Stimulated activated memory B cell treated with anti-CD40 and anti-IgM and Interleukin-4, amounts not matched to agents 10 μg/mL and 1 μg/mL and 100 μg/mL, for 72 hours (primary cell): ENCODE measurements at regions not wholly inside any gene's neighbourhood (a gene's known extent, or its start where the extent isn't known, plus 50 kb on each side); places are given as distances from the start of the nearest gene placed in this dataset.
A peak's percentile ranks its signal among the peaks of the same experiment; 100 is the strongest.
"Not testable (repeated sequence)": the region's sequence is repeated elsewhere in the genome, so short reads cannot be mapped to it uniquely, and the experiment has no call there.

Source experiments
- ATAC-seq: fragments of 150-1000 bp; cut with Tn5 transposase; 2 replicates; pipeline ENCODE4 v1.10.0; 2021
- H3K27ac Mint-ChIP-seq: one replicate; pipeline ENCODE4 v1.8.0; 2022; ENCODE audit warnings: mild to moderate bottlenecking, mixed read lengths
- H3K27me3 Mint-ChIP-seq: one replicate; pipeline ENCODE4 v1.8.0; 2022; ENCODE audit warnings: mixed read lengths
- H3K36me3 Mint-ChIP-seq: one replicate; pipeline ENCODE4 v1.8.0; 2022; ENCODE audit warnings: mixed read lengths
- H3K4me1 Mint-ChIP-seq: one replicate; pipeline ENCODE4 v1.8.0; 2022; ENCODE audit warnings: mixed read lengths
- H3K4me3 Mint-ChIP-seq: one replicate; pipeline ENCODE4 v1.8.0; 2022; ENCODE audit warnings: mild to moderate bottlenecking, moderate library complexity, mixed read lengths
- H3K9me3 Mint-ChIP-seq: one replicate; pipeline ENCODE4 v1.8.0; 2022; ENCODE audit warnings: mixed read lengths

GRCh38 chr1:234856845-234857245 is 246.9 kb upstream of the IRF2BP2 start:
- Mint-ChIP-seq H3K27me3 (no peaks in the 10 kb centered on the region), H3K9me3 (peaks cover 4% of the 10 kb centered on the region), H3K4me1 (peaks cover 18% of the 10 kb centered on the region)

DNA sequence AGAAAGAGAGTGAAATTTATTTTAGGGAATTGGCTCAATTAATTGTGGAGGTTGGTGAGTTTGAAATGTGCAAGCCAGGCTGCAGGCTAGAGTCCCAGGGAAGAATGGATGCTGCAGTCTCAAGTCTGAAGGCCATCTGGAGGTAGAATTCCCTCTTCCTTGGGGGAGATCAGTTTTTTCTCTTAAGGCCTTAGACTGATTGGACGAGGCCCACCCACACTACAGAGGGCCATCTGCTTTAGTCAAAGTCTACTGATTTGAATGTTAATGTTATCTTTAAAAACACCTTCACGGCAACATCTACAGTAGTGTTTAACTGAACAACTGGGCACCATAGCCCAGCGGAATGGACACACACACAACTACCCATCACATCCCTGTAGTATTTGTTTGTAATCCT is 245.9 kb upstream of the IRF2BP2 start:
- H3K27ac Mint-ChIP-seq = no peak overlapping the region
- no peaks in the 10 kb centered on the region for H3K36me3 Mint-ChIP-seq
- peaks cover under 1% of the 10 kb centered on the region for H3K9me3 Mint-ChIP-seq
- no peaks in the 10 kb centered on the region for H3K27me3 Mint-ChIP-seq
- H3K4me1 Mint-ChIP-seq = peaks cover 24% of the 10 kb centered on the region
- ATAC-seq = no peak
- no peak overlapping the region for H3K4me3 Mint-ChIP-seq

More at GRCh38 chr1:234856845-234857245, 246.9 kb upstream of the IRF2BP2 start:
- H3K27ac Mint-ChIP-seq = no peak overlapping the region
- ATAC-seq = no peak
- no peaks in the 10 kb centered on the region for H3K36me3 Mint-ChIP-seq
- H3K4me3 Mint-ChIP-seq = no peak overlapping the region

- Mint-ChIP-seq H3K4me1 (peaks cover 24% of the 10 kb centered on the region), H3K27ac (peak overlapping the region; percentile 59), H3K4me3 (no peak overlapping the region), H3K36me3 (no peaks in the 10 kb centered on the region), H3K27me3 (no peaks in the 10 kb centered on the region), H3K9me3 (no peaks in the 10 kb centered on the region)
- no peak for ATAC-seq
Observed at GRCh38 chr1:234854645-234855039, 244.7 kb upstream of the IRF2BP2 start.

GRCh38 chr1:234853906-234854644 is 244.1 kb upstream of the IRF2BP2 start:
- no peaks in the 10 kb centered on the region for H3K9me3 Mint-ChIP-seq
- ATAC-seq = peak; percentile 66
- peak overlapping the region; percentile 59 for H3K27ac Mint-ChIP-seq
- H3K4me3 Mint-ChIP-seq = no peak overlapping the region
- no peaks in the 10 kb centered on the region for H3K36me3 Mint-ChIP-seq
- H3K4me1 Mint-ChIP-seq = peaks cover 30% of the 10 kb centered on the region
- no peaks in the 10 kb centered on the region for H3K27me3 Mint-ChIP-seq

DNA sequence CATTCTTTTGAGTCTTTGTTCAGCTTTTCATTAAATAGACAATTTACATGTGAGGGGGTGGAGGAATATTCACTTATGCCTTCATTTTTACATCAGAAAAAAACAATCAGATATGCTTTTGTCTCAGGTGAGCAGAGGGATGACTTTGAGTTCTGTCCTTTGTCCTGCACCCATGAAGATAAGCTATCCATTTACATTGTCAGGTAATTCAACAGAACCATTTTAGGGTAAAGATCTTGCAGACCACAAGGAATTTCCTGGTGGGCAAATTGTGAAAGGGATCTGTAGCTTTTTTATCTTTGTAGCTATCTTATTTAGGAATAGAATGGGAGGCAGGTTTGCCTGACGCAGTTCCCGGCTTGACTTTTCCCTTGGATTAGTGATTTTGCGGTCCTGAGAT is 242.7 kb upstream of the IRF2BP2 start:
- H3K27me3 Mint-ChIP-seq = no peaks in the 10 kb centered on the region
- no peaks in the 10 kb centered on the region for H3K36me3 Mint-ChIP-seq
- H3K27ac Mint-ChIP-seq = peak overlapping the region; percentile 48
- H3K9me3 Mint-ChIP-seq = no peaks in the 10 kb centered on the region
- no peak for ATAC-seq
- H3K4me3 Mint-ChIP-seq = no peak overlapping the region
- peaks cover 36% of the 10 kb centered on the region for H3K4me1 Mint-ChIP-seq

DNA sequence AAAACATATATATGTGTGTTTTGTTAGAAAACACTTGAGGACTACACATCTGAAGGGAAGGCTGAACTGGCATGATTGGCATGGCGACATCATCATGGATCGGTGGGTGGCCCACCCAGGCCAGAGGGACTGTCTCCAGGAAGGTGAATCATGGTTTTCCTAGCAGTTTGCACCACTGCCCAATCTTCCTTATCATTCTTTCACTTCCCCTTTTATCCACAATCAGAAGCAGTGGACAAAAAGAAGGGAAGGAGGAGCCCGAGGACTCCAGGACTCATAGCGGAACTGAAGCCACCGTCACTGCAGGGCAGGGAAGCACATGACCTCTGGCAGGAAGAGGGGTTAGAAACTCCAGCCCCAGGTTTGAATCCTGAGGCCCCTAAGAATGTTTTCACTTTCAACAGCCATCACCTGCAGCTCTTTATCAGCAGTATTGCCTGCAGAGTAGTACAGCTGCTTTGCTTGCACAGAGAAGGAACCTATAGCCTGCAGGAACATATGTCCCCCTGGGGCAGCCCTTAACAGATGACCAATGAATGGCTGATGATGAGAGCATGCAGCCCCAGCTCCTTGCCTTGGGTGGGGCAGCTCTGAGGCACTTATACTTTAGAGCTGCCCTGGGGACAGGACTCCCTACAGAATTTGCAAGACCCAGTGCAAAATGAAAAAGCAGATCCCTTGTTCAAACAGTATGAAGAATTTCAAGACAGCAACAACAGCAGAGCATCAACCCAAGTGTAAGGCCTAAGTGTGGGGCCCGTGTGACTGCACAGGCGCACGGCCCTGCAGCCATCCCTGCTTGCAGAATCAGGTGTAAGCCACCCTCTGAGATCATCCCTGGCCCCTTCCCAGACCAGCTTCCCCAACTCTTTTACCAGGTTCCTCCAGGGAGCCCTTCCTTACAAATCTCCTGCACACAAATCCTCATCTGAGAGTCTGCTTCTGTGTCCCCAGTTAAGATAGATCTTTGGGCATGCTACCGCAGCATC is 241.8 kb upstream of the IRF2BP2 start:
- Mint-ChIP-seq H3K9me3 (no peaks in the 10 kb centered on the region), H3K27ac (peak overlapping the region; percentile 48), H3K36me3 (no peaks in the 10 kb centered on the region), H3K4me3 (no peak overlapping the region), H3K4me1 (peaks cover 38% of the 10 kb centered on the region), H3K27me3 (no peaks in the 10 kb centered on the region)
- ATAC-seq = peak; percentile 73

- H3K4me1 Mint-ChIP-seq = peaks cover 52% of the 10 kb centered on the region
- H3K27me3 Mint-ChIP-seq = no peaks in the 10 kb centered on the region
- H3K4me3 Mint-ChIP-seq = no peak overlapping the region
- H3K36me3 Mint-ChIP-seq = no peaks in the 10 kb centered on the region
- ATAC-seq = no peak
- no peaks in the 10 kb centered on the region for H3K9me3 Mint-ChIP-seq
- peak overlapping the region; percentile 45 for H3K27ac Mint-ChIP-seq
Observed at GRCh38 chr1:234849832-234850231, 239.9 kb upstream of the IRF2BP2 start.

DNA sequence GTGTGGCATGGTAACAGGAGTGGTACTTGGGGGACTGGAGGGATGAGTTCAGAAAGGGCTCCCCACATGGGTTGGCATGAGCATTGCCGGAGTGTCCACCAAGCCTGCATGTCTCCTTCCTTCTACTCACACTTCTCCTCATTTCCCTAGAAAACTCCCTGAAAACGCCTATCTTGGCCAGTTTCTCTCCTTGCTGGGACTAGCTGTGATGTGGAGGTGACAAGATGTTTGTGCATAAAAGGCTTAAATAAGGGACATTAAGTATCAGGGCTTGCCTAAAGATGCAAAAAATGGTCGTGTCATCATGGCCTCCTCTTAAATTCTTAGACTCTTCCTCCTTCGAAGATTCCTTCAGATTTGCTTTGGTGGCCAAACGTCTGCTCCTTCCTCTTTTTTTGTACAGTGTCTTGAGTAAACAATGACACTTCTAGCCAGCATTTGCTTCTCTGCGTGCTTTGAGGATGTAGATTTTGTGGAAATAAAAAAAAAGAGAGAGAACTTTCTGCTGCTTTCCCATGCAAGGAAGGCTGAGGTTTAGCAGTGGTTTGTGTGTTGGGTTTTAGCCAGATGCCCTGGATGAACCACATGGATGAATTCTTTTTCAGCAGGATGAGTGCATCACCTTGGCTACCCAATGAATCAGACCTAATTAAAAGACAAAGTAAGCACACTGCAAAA is 239.1 kb upstream of the IRF2BP2 start:
- no peaks in the 10 kb centered on the region for H3K36me3 Mint-ChIP-seq
- no peaks in the 10 kb centered on the region for H3K9me3 Mint-ChIP-seq
- ATAC-seq = no peak
- H3K27me3 Mint-ChIP-seq = no peaks in the 10 kb centered on the region
- no peak overlapping the region for H3K4me3 Mint-ChIP-seq
- peak overlapping the region; percentile 45 for H3K27ac Mint-ChIP-seq
- H3K4me1 Mint-ChIP-seq = peaks cover 54% of the 10 kb centered on the region

- peaks cover 62% of the 10 kb centered on the region for H3K4me1 Mint-ChIP-seq
- H3K36me3 Mint-ChIP-seq, H3K9me3 Mint-ChIP-seq, H3K4me3 Mint-ChIP-seq, H3K27me3 Mint-ChIP-seq, ATAC-seq, H3K27ac Mint-ChIP-seq: not testable (repeated sequence)
Observed at GRCh38 chr1:234846813-234847212, 236.8 kb upstream of the IRF2BP2 start.

GRCh38 chr1:234845836-234846235 is 235.9 kb upstream of the IRF2BP2 start:
- Mint-ChIP-seq H3K9me3 (no peaks in the 10 kb centered on the region), H3K4me3 (no peak overlapping the region), H3K36me3 (no peaks in the 10 kb centered on the region), H3K4me1 (peaks cover 63% of the 10 kb centered on the region), H3K27ac (peak overlapping the region; percentile 90), H3K27me3 (no peaks in the 10 kb centered on the region)
- no peak for ATAC-seq

DNA sequence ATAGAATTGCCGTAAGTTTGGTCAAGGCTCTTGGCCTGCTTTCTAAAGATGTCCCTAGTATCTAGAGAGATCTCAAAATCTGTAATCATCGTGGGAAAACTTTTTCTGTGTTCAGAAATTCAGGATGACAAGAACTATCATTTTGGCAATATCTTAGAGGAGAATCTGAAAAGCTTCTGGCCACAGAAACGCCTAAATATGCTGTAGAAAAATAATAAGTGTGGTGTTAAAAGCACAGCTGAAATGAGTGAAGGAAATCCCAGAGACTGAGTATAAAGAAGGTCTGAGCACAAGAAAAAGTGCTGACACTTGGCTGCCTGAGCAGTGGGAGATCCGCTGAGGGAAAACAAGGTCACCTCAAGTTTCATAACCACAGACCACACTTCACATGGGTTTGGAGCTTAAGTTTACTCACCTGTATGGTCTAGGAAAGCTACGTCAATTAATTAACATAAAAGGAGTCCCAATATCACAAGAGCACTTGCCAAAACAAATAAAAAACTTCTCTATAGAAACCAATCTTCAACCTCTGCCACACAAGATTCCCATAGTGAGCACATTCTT is 235.2 kb upstream of the IRF2BP2 start:
- Mint-ChIP-seq H3K4me3 (no peak overlapping the region), H3K4me1 (peaks cover 63% of the 10 kb centered on the region), H3K27ac (peak overlapping the region; percentile 90), H3K36me3 (no peaks in the 10 kb centered on the region), H3K9me3 (no peaks in the 10 kb centered on the region), H3K27me3 (no peaks in the 10 kb centered on the region)
- ATAC-seq = no peak

DNA sequence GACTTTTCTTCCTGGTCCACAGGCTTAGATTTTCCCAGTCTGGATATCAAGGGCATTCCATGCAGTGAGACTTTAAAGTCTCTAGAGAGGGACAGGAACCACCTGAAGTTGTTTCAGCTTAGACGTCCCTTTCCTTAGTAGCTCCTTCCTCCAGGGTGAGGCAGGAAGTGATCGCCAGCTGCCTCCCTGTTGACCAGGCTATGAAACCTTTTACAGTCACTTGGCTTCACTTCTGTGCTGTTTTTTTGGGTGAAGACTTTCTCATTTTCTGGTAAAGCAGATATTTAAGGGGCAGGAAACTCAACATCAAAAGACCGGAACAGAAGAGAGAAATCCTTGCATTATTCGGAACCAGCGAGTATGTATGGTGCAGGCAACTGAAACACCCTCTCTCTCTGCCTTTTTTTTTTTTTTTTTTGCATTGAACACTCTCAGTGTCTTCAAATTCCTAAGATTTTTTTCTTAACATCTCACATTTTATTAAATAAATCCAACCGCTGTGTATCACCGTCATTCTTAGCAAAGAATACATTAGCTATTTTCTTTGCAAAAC is 234.6 kb upstream of the IRF2BP2 start:
- Mint-ChIP-seq H3K4me3 (peak overlapping the region; percentile 39), H3K27ac (peak overlapping the region; percentile 90), H3K27me3 (no peaks in the 10 kb centered on the region), H3K4me1 (peaks cover 62% of the 10 kb centered on the region), H3K9me3 (no peaks in the 10 kb centered on the region), H3K36me3 (no peaks in the 10 kb centered on the region)
- ATAC-seq = no peak

DNA sequence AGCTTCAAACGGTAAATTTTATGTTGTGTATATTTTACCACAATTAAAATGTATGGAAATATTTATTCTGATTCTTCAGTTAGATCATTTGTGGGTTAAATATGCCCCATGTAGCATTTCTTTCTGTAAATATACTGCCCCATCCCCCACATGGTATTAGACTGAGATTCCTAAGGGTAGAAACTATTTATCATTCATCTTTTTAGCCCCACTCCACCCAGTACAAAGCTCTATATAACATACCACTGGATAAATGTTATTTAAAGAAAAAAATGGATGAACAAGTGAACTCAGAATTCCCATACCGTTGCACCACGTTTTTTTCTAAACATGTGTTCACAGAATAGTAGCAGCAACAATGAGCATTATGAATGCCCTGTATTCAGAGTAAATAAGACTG is 234.0 kb upstream of the IRF2BP2 start:
- no peak for ATAC-seq
- Mint-ChIP-seq H3K4me3 (no peak overlapping the region), H3K36me3 (no peaks in the 10 kb centered on the region), H3K4me1 (peaks cover 56% of the 10 kb centered on the region), H3K27ac (peak overlapping the region; percentile 90), H3K27me3 (no peaks in the 10 kb centered on the region), H3K9me3 (no peaks in the 10 kb centered on the region)

GRCh38 chr1:234842726-234843641 is 233.0 kb upstream of the IRF2BP2 start:
- Mint-ChIP-seq H3K4me1 (peaks cover 63% of the 10 kb centered on the region), H3K27ac (peak overlapping the region; percentile 90), H3K9me3 (no peaks in the 10 kb centered on the region), H3K27me3 (no peaks in the 10 kb centered on the region), H3K4me3 (peak overlapping the region; percentile 32), H3K36me3 (no peaks in the 10 kb centered on the region)
- peak; percentile 89 for ATAC-seq
